H9 (cell line): ENCODE measurements at regions not wholly inside any gene's neighbourhood (a gene's known extent, or its start where the extent isn't known, plus 50 kb on each side); places are given as distances from the start of the nearest gene placed in this dataset.

Experiments
- DNase-seq: peaks from one replicate; pipeline ENCODE4 v3.0.0-alpha.2; 2017
- H2AFZ ChIP-seq: one replicate; pipeline ENCODE4 v1.6.1; 2013; ENCODE audit warnings: mild to moderate bottlenecking, low read length, control low read depth, moderate library complexity
- H2AK5ac ChIP-seq: 2 replicates; pipeline ENCODE4 v1.6.1; 2013; ENCODE audit warnings: low read length, control low read depth, mixed read lengths; ENCODE audit not compliant: insufficient read length
- H2BK120ac ChIP-seq: one replicate; pipeline ENCODE4 v1.6.1; 2013; ENCODE audit warnings: low read depth, mild to moderate bottlenecking, low read length, control low read depth, inconsistent platforms; ENCODE audit not compliant: poor library complexity, severe bottlenecking
- H2BK12ac ChIP-seq: 2 replicates; pipeline ENCODE4 v1.6.1; 2013; ENCODE audit warnings: low read length, control low read depth, mixed read lengths, low read depth; ENCODE audit not compliant: insufficient read length
- H2BK15ac ChIP-seq: 2 replicates; pipeline ENCODE4 v1.6.1; 2013; ENCODE audit warnings: low read depth, low read length, control low read depth
- H2BK20ac ChIP-seq: one replicate; pipeline ENCODE4 v1.6.1; 2013; ENCODE audit warnings: low read depth, mild to moderate bottlenecking, low read length, control low read depth, inconsistent platforms; ENCODE audit not compliant: poor library complexity, severe bottlenecking
- H2BK5ac ChIP-seq: 2 replicates; pipeline ENCODE4 v1.6.1; 2013; ENCODE audit warnings: low read length, control low read depth, mixed read lengths; ENCODE audit not compliant: insufficient read length
- H3K14ac ChIP-seq: 2 replicates; pipeline ENCODE4 v1.6.1; 2013; ENCODE audit warnings: low read length, control low read depth; ENCODE audit not compliant: insufficient read depth
- H3K18ac ChIP-seq: 2 replicates; pipeline ENCODE4 v1.6.1; 2013; ENCODE audit warnings: low read depth, mild to moderate bottlenecking, mixed read lengths, low read length, control low read depth; ENCODE audit not compliant: insufficient read length
- H3K23ac ChIP-seq: 2 replicates; pipeline ENCODE4 v1.6.1; 2013; ENCODE audit warnings: low read length, control low read depth, mixed read lengths, low read depth; ENCODE audit not compliant: insufficient read length
- H3K23me2 ChIP-seq: 2 replicates; pipeline ENCODE4 v1.6.1; 2013; ENCODE audit warnings: low read depth, mild to moderate bottlenecking, mixed read lengths, low read length, control low read depth; ENCODE audit not compliant: insufficient read length, poor library complexity, severe bottlenecking
- H3K27ac ChIP-seq: 2 replicates; pipeline ENCODE4 v1.5.1; 2013; ENCODE audit warnings: low read length, control low read depth, mixed read lengths, low read depth; ENCODE audit not compliant: insufficient read length
- H3K27me3 ChIP-seq: 2 replicates; pipeline ENCODE4 v1.6.1; 2013; ENCODE audit warnings: low read length, control low read depth, inconsistent platforms; ENCODE audit not compliant: insufficient read depth
- H3K4ac ChIP-seq: 2 replicates; pipeline ENCODE4 v1.6.1; 2013; ENCODE audit warnings: low read depth, mild to moderate bottlenecking, control low read depth, inconsistent platforms, low read length, moderate library complexity
- H3K4me1 ChIP-seq: 2 replicates; pipeline ENCODE4 v1.6.1; 2013; ENCODE audit warnings: low read length, control low read depth, inconsistent platforms; ENCODE audit not compliant: insufficient read depth
- H3K4me2 ChIP-seq: 2 replicates; pipeline ENCODE4 v1.6.1; 2013; ENCODE audit warnings: low read length, control low read depth, mixed read lengths; ENCODE audit not compliant: insufficient read length, insufficient read depth
- H3K56ac ChIP-seq: 2 replicates; pipeline ENCODE4 v1.6.1; 2013; ENCODE audit warnings: low read depth, mild to moderate bottlenecking, mixed read lengths, low read length, control low read depth; ENCODE audit not compliant: insufficient read length
- H3K79me1 ChIP-seq: 2 replicates; pipeline ENCODE4 v1.6.1; 2013; ENCODE audit warnings: low read depth, mild to moderate bottlenecking, moderate library complexity, low read length, control low read depth, inconsistent platforms; ENCODE audit not compliant: insufficient read depth, poor library complexity, severe bottlenecking
- H3K79me2 ChIP-seq: 2 replicates; pipeline ENCODE4 v1.6.1; 2013; ENCODE audit warnings: low read length, control low read depth, inconsistent platforms; ENCODE audit not compliant: insufficient read depth
- H3K9ac ChIP-seq: 2 replicates; pipeline ENCODE4 v1.6.1; 2013; ENCODE audit warnings: low read length, control low read depth, mixed read lengths; ENCODE audit not compliant: insufficient read length; ENCODE audit errors: extremely low read depth
- H3K9me3 ChIP-seq: one replicate; pipeline ENCODE4 v1.6.1; 2013; ENCODE audit warnings: low read depth, low read length, inconsistent platforms; ENCODE audit not compliant: control insufficient read depth
- H3T11ph ChIP-seq: one replicate; pipeline ENCODE4 v1.6.1; 2013; ENCODE audit warnings: mild to moderate bottlenecking, low read length, control low read depth, inconsistent platforms
- H4K20me1 ChIP-seq: one replicate; pipeline ENCODE4 v1.6.1; 2013; ENCODE audit not compliant: control insufficient read depth, insufficient read length, insufficient read depth
- H4K5ac ChIP-seq: 2 replicates; pipeline ENCODE4 v1.6.1; 2013; ENCODE audit warnings: low read depth, mild to moderate bottlenecking, mixed read lengths, low read length, control low read depth; ENCODE audit not compliant: insufficient read length
- H4K8ac ChIP-seq: replicated peaks from 2 replicates; pipeline ENCODE4 v1.6.1; 2013; ENCODE audit warnings: low read length, control low read depth, mixed read lengths, low read depth; ENCODE audit not compliant: insufficient read length
- H4K91ac ChIP-seq: 2 replicates; pipeline ENCODE4 v1.6.1; 2013; ENCODE audit warnings: low read depth, mild to moderate bottlenecking, moderate library complexity, mixed read lengths, low read length, control low read depth; ENCODE audit not compliant: insufficient read length
- H3K27ac Mint-ChIP-seq, 3 experiments: 2 replicates in 2 of 3; 3 replicates in 1 of 3; pipeline ENCODE4 v1.8.0; 2020 to 2021; ENCODE audit warnings: mixed read lengths in 3 of 3, mild to moderate bottlenecking in 1 of 3, moderate library complexity in 1 of 3
- H3K27me3 Mint-ChIP-seq: 2 replicates; pipeline ENCODE4 v1.8.0; 2021; ENCODE audit warnings: low read depth, mild to moderate bottlenecking, moderate library complexity, mixed read lengths
- H3K36me3 Mint-ChIP-seq, 3 experiments: 2 replicates in 2 of 3; 3 replicates in 1 of 3; pipeline ENCODE4 v1.8.0; 2020 to 2021; ENCODE audit warnings: low read depth in 3 of 3, mixed read lengths in 3 of 3; ENCODE audit not compliant: insufficient read depth in 1 of 3
- H3K4me1 Mint-ChIP-seq, 2 experiments: 2 replicates each; pipeline ENCODE4 v1.8.0; 2020; ENCODE audit warnings: mixed read lengths in 2 of 2
- H3K4me3 Mint-ChIP-seq, 2 experiments: 2 replicates in 1 of 2; 3 replicates in 1 of 2; pipeline ENCODE4 v1.8.0; 2020 to 2021; ENCODE audit warnings: mild to moderate bottlenecking in 2 of 2, mixed read lengths in 2 of 2, moderate library complexity in 1 of 2
- H3K9me3 Mint-ChIP-seq, 2 experiments: 2 replicates in 1 of 2; 3 replicates in 1 of 2; pipeline ENCODE4 v1.8.0; 2020; ENCODE audit warnings: mild to moderate bottlenecking in 2 of 2, mixed read lengths in 2 of 2, moderate library complexity in 1 of 2
- WGBS: extraction: QIAGEN DNeasy Blood & Tissue Kit; methylation state at CpG from one replicate; pipeline ENCODE4 v1.1.7; 2013; ENCODE audit warnings: missing lambda C conversion rate, low lambda C conversion rate, mixed read lengths; ENCODE audit not compliant: insufficient read length; ENCODE audit errors: extremely low coverage; 5-methylcytosine and 5-hydroxymethylcytosine counted together
- TF ChIP-seq, protein P1 (sequence below): fragments of 200-600 bp; sonication (generic); conservative IDR thresholded peaks from 3 replicates; pipeline ENCODE4 v1.8.0; 2021; ENCODE audit warnings: antibody characterized with exemption, mild to moderate bottlenecking

- Histone ChIP-seq H3K23me2 (no peaks in the 10 kb centered on the region), H3K9me3 (no peaks in the 10 kb centered on the region), H3K79me1 (no peaks in the 10 kb centered on the region), H2AFZ (no peak overlapping the region), H4K20me1 (no peaks in the 10 kb centered on the region), H2BK5ac (no peak overlapping the region), H2AK5ac (no peak overlapping the region), H3T11ph (no peak overlapping the region), H3K27ac (no peak overlapping the region), H4K8ac (no peak overlapping the region), H3K4me2 (no peak overlapping the region), H3K23ac (no peak overlapping the region), H2BK120ac (no peak overlapping the region), H4K91ac (no peak overlapping the region), H4K5ac (no peak overlapping the region), H3K56ac (no peak overlapping the region), H2BK15ac (no peak overlapping the region), H3K9ac (no peak overlapping the region), H2BK20ac (no peak overlapping the region), H3K4ac (no peak overlapping the region), H3K27me3 (no peaks in the 10 kb centered on the region), H3K18ac (no peak overlapping the region), H3K4me1 (peaks cover 3% of the 10 kb centered on the region; the same call in 1 of the 2 replicates), H2BK12ac (no peak overlapping the region), H3K79me2 (no peaks in the 10 kb centered on the region), H3K14ac (no peak overlapping the region; the same call in 1 of the 2 replicates)
- H3K9me3 Mint-ChIP-seq, result peaks cover 0 to 75% of the 10 kb centered on the region in 2 experiments; a peak in 3 of 5 replicates
- H3K4me1 Mint-ChIP-seq, result no peaks in the 10 kb centered on the region
- DNase-seq, result no peak
- TF ChIP-seq, protein P1, sequence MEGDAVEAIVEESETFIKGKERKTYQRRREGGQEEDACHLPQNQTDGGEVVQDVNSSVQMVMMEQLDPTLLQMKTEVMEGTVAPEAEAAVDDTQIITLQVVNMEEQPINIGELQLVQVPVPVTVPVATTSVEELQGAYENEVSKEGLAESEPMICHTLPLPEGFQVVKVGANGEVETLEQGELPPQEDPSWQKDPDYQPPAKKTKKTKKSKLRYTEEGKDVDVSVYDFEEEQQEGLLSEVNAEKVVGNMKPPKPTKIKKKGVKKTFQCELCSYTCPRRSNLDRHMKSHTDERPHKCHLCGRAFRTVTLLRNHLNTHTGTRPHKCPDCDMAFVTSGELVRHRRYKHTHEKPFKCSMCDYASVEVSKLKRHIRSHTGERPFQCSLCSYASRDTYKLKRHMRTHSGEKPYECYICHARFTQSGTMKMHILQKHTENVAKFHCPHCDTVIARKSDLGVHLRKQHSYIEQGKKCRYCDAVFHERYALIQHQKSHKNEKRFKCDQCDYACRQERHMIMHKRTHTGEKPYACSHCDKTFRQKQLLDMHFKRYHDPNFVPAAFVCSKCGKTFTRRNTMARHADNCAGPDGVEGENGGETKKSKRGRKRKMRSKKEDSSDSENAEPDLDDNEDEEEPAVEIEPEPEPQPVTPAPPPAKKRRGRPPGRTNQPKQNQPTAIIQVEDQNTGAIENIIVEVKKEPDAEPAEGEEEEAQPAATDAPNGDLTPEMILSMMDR, result no peak
- H3K4me3 Mint-ChIP-seq, result no peak overlapping the region
- peaks cover 0 to 16% (median 0%) of the 10 kb centered on the region in 3 experiments; a peak in 2 of 7 replicates for H3K36me3 Mint-ChIP-seq
- no CpG with 5 or more reads among the region's 16 CpGs for WGBS
- H3K27me3 Mint-ChIP-seq, result peaks cover 3% of the 10 kb centered on the region
- H3K27ac Mint-ChIP-seq, result no peak overlapping the region
Observed at GRCh38 chr7:159201722-159202330, 57.2 kb upstream of the VIPR2 start.
